H7 (cell line): ENCODE measurements at regions not wholly inside any gene's neighbourhood (a gene's known extent, or its start where the extent isn't known, plus 50 kb on each side); places are given as distances from the start of the nearest gene placed in this dataset.
A peak's percentile ranks its signal among the peaks of the same experiment; 100 is the strongest.
"Not testable (repeated sequence)": the region's sequence is repeated elsewhere in the genome, so short reads cannot be mapped to it uniquely, and the experiment has no call there.

ENCODE experiments used
- DNase-seq: peaks from one replicate; pipeline ENCODE4 v3.0.0; 2012
- H3K27me3 ChIP-seq: 2 replicates; pipeline ENCODE4 v1.6.0; 2011; ENCODE audit warnings: mild to moderate bottlenecking, low read length; ENCODE audit not compliant: control insufficient read depth, insufficient read depth
- H3K36me3 ChIP-seq: replicated peaks from 2 replicates; pipeline ENCODE4 v1.5.1; 2011; ENCODE audit warnings: low read length; ENCODE audit not compliant: control insufficient read depth, insufficient read depth
- H3K4me3 ChIP-seq: 2 replicates; pipeline ENCODE4 v1.5.1; 2011; ENCODE audit warnings: low read depth, mild to moderate bottlenecking, control low read depth, low read length, moderate library complexity; ENCODE audit not compliant: insufficient read depth

DNA sequence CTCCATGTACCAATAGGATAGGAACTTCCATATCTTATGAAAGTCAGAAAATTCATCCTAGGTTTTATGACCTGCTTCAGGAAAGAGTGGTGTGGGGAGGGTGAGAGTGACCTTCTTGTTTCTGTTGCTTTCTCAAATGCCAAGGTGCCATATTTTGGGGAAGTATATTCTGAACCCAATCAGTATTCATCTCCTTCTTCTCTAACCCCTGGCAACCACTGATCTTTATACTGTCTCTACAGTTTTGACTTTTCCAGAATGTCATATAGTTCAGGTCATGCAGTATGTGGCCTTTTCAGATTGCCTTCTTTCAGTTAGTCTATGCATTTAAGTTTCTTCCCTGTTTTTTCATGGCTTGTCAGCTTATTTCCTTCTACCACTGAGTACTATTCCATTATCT, 321.4 kb upstream of the SEMA6A start:
- no peak overlapping the region for H3K4me3 ChIP-seq
- no peaks in the 10 kb centered on the region for H3K27me3 ChIP-seq
- no peak for DNase-seq
- H3K36me3 ChIP-seq: no peaks in the 10 kb centered on the region

GRCh38 chr5:116892993-116893392, 318.4 kb upstream of the SEMA6A start:
- DNase-seq: no peak
- no peaks in the 10 kb centered on the region for H3K27me3 ChIP-seq
- H3K4me3 ChIP-seq: no peak overlapping the region
- H3K36me3 ChIP-seq: no peaks in the 10 kb centered on the region

- no peaks in the 10 kb centered on the region for H3K36me3 ChIP-seq
- H3K4me3 ChIP-seq: no peak overlapping the region
- no peaks in the 10 kb centered on the region for H3K27me3 ChIP-seq
- no peak for DNase-seq
These were observed 312.5 kb upstream of the SEMA6A start for GRCh38 chr5:116887104-116887503.

DNA sequence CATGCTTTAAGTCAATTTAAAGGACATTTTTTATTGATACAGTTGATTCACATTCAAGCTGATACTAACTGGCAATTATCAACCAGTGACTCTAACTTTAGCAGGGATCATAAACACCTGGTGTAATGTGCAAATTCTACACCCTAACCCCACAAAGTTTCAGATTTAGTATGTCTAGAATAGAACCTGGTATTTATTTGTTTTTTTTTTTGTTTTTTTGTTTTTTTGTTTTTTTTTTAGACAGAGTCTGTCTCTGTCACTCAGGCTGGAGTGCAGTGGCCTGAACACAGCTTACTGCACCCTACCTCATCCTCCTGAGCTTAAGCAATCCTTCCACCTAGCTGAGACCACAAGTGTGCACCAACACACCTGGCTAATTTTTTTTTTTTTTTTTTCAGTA, 311.2 kb upstream of the SEMA6A start:
- no peak overlapping the region for H3K4me3 ChIP-seq
- H3K36me3 ChIP-seq: no peaks in the 10 kb centered on the region
- DNase-seq: no peak
- H3K27me3 ChIP-seq: no peaks in the 10 kb centered on the region

GRCh38 chr5:116883875-116884274, 309.3 kb upstream of the SEMA6A start:
- Histone ChIP-seq H3K36me3 (no peaks in the 10 kb centered on the region), H3K4me3 (no peak overlapping the region), H3K27me3 (no peaks in the 10 kb centered on the region)
- no peak for DNase-seq

- H3K36me3 ChIP-seq: no peaks in the 10 kb centered on the region
- no peak for DNase-seq
- no peaks in the 10 kb centered on the region for H3K27me3 ChIP-seq
- H3K4me3 ChIP-seq: no peak overlapping the region
These were observed 307.4 kb upstream of the SEMA6A start for GRCh38 chr5:116881921-116882531.

DNA sequence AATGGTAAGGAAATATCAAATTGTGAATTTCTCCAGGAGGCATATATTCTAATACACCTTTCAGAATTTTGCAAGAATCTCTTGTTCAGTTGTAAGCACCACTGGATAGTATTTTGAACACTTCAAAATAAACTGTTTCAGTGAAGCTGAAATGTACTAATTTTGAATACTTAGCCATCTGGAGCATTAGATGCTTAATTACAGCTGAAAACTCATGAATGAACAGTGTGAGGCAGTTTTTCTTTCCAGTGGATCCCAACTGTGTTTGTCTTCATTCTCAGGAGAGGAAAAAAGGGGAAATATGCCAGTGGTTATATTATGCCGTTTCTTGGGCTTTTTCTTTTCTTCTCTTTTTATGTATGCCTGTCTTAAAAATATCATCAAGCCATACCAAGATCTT, 306.0 kb upstream of the SEMA6A start:
- DNase-seq: no peak
- Histone ChIP-seq H3K4me3 (no peak overlapping the region), H3K36me3 (no peaks in the 10 kb centered on the region), H3K27me3 (no peaks in the 10 kb centered on the region)

- no peaks in the 10 kb centered on the region for H3K36me3 ChIP-seq
- no peak overlapping the region for H3K4me3 ChIP-seq
- DNase-seq: no peak
- no peaks in the 10 kb centered on the region for H3K27me3 ChIP-seq
These were observed 305.5 kb upstream of the SEMA6A start for GRCh38 chr5:116880150-116880549.

- no peaks in the 10 kb centered on the region for H3K27me3 ChIP-seq
- H3K36me3 ChIP-seq: no peaks in the 10 kb centered on the region
- DNase-seq: no peak
- no peak overlapping the region for H3K4me3 ChIP-seq
These were observed 301.7 kb upstream of the SEMA6A start for GRCh38 chr5:116876240-116876840.

GRCh38 chr5:116872986-116873385, 298.4 kb upstream of the SEMA6A start:
- no peak overlapping the region for H3K4me3 ChIP-seq
- H3K36me3 ChIP-seq: no peaks in the 10 kb centered on the region
- no peaks in the 10 kb centered on the region for H3K27me3 ChIP-seq
- no peak for DNase-seq

- Histone ChIP-seq H3K27me3 (no peaks in the 10 kb centered on the region), H3K4me3 (no peak overlapping the region), H3K36me3 (no peaks in the 10 kb centered on the region)
- DNase-seq: no peak
These were observed 297.9 kb upstream of the SEMA6A start for GRCh38 chr5:116872486-116872885.

DNA sequence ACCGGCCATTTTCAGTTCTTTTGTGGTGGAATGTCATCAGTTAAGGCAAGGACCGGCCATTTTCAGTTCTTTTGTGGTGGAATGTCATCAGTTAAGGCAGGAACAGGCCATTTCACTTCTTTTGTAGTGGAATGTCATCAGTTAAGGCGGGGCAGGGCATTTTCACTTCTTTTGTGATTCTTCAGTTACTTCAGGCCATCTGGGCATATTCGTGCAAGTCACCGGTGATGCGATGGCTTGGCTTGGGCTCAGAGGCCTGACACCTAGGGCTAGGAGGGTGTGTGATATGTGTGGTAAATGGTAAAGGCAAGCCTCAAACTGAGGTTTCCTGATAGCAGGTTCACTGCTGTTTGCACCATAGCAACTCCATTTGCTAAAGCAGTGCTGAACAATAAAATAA, 293.2 kb upstream of the SEMA6A start:
- H3K36me3 ChIP-seq, H3K4me3 ChIP-seq, DNase-seq, H3K27me3 ChIP-seq: not testable (repeated sequence)

DNA sequence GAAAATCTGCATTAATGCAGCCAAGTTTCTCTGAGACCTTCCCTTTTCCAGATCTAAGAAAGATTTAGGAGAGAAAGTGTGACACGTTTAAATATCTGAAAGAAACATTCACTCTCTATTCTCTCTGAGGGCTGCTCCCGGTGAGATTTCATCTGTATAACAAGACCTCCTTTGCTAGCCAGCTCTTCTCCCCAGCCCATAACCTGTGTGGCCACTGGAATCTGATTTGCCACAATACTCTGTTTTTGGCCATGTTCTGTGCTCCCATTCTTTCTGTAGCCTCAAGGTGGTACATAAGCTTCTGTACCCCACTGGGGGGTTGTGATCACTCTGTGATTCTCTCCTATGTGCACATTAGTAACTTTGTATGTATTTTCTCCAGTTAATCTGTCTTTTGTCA, 291.0 kb upstream of the SEMA6A start:
- H3K36me3 ChIP-seq: no peaks in the 10 kb centered on the region
- DNase-seq: no peak
- H3K4me3 ChIP-seq: no peak overlapping the region
- H3K27me3 ChIP-seq: no peaks in the 10 kb centered on the region

DNA sequence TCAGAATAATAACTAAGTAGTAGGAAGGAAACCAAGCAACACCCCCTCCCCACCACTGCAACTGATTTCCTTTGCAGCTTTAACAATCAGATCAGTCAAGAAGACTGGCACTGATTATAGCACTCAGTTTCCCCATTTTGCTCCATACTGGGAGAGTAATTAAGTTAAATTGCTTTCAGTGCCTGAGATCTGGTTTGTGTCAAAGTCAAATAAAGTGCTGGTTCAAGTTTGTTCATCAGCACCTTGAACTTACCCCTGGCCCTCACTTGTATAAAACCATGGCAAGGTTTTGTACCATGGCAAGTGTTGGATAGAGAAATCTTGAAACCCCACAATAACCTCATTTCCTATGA, 290.2 kb upstream of the SEMA6A start:
- no peak for DNase-seq
- no peaks in the 10 kb centered on the region for H3K36me3 ChIP-seq
- no peak overlapping the region for H3K4me3 ChIP-seq
- H3K27me3 ChIP-seq: no peaks in the 10 kb centered on the region

DNA sequence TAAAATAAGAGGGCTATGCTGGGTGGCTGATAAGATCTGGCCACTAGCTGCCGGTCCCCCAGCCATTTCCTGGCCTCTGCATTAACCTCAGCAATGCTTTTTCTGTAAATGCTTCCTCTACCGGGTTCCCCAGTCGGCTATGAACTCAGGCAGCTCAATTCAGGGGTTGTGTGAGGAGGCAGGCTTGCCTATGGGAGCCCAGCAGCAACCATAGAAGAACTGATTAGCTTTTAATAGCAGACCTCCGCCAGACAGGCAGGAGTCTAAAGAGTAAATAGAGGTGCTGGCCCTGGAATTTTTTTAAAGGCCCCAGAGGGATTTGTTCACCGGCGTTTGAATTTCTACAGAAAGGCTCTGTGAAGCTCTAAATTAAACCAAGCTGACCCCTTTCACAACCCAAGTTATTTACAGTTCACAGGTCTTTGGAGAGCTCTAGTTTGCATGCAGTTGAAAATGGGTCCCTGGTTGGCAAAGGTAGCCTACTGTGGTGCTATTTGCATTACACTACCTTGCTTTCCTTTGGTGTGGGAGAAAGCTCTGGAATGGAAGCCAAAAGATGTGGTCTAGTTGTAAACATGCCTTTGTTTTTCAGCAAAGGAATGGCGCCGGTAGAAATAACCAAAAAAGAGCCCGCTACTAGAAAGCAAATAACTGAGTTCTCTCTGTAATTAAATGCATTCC, 289.7 kb upstream of the SEMA6A start:
- H3K27me3 ChIP-seq: no peaks in the 10 kb centered on the region
- no peak overlapping the region for H3K4me3 ChIP-seq
- no peaks in the 10 kb centered on the region for H3K36me3 ChIP-seq
- peak; percentile 30 for DNase-seq
